Stomach (tissue), 8 donors: ENCODE measurements at regions not wholly inside any gene's neighbourhood (a gene's known extent, or its start where the extent isn't known, plus 50 kb on each side); places are given as distances from the start of the nearest gene placed in this dataset.

Source experiments
- DNase-seq, 2 donors: peaks; one replicate each; pipeline versions ENCODE4 v3.0.0 to v3.0.0-alpha.2; 2013 to 2019
- H3K27ac ChIP-seq, 5 donors: fragments of 200-600 bp in 4 of 5; sonication (generic) in 4 of 5; one replicate each; pipeline ENCODE4 v1.5.1; 2013 to 2019; ENCODE audit warnings: mild to moderate bottlenecking in 1 of 5, moderate library complexity in 1 of 5
- H3K27me3 ChIP-seq, 3 donors: fragments of 200-600 bp; sonication (generic); one replicate each; pipeline ENCODE4 v1.5.1; 2017 to 2019; ENCODE audit warnings: mixed run types in 1 of 3
- H3K36me3 ChIP-seq, 4 donors: fragments of 200-600 bp; sonication (generic); 1 replicate in 3 of 4; 2 replicates in 1 of 4; pipeline ENCODE4 v1.5.1; 2016 to 2019
- H3K4me1 ChIP-seq, 4 donors: fragments of 200-600 bp; sonication (generic); one replicate each; pipeline ENCODE4 v1.5.1; 2016 to 2019
- H3K4me3 ChIP-seq, 4 donors: fragments of 200-600 bp; sonication (generic) in 3 of 4; one replicate each; pipeline ENCODE4 v1.5.1; 2016 to 2019; ENCODE audit warnings: mild to moderate bottlenecking in 1 of 4
- H3K9me3 ChIP-seq, 4 donors: fragments of 200-600 bp; sonication (generic); one replicate each; pipeline ENCODE4 v1.5.1; 2016 to 2019
- EP300 ChIP-seq: sonication (generic); formaldehyde crosslinking; IDR thresholded peaks from one replicate; pipeline ENCODE4 v1.6.1; 2017; ENCODE audit warnings: antibody characterized with exemption
- POLR2A ChIP-seq, 4 donors: fragments of 450-650 bp; IDR thresholded peaks; one replicate each; pipeline ENCODE4 v1.6.1; 2016; ENCODE audit warnings: antibody characterized with exemption in 4 of 4, control low read depth in 2 of 4, mild to moderate bottlenecking in 1 of 4, moderate library complexity in 1 of 4
- POLR2AphosphoS5 ChIP-seq, 3 donors: sonication (generic); formaldehyde crosslinking; IDR thresholded peaks; one replicate each; pipeline ENCODE4 v1.6.1; 2016; ENCODE audit warnings: antibody characterized with exemption in 3 of 3
- WGBS, 5 donors: extraction: QIAGEN DNeasy Blood & Tissue Kit in 3 of 5; methylation state at CpG; one replicate each; pipeline versions ENCODE4 v1.1.5 to v1.1.7; 2013 to 2018; 5-methylcytosine and 5-hydroxymethylcytosine counted together
- intact Hi-C: fragments of 100-400 bp; cut with DNase I; formaldehyde crosslinking; loops from one replicate; pipeline ENCODE4 v1.15.1; 2023; ENCODE audit warnings: low total_unique reads
- TF ChIP-seq, protein P1 (sequence below), 7 experiments: fragments of 450-650 bp in 4 of 7; fragments of 200-600 bp in 3 of 7; sonication (generic) in 3 of 7; IDR thresholded peaks; one replicate each; pipeline ENCODE4 v1.5.1; 2016 to 2019; ENCODE audit warnings: antibody characterized with exemption in 7 of 7, control low read depth in 2 of 7, mild to moderate bottlenecking in 1 of 7
- donor health status: healthy with polysubstance abuse.
- donor health status: Bipolar disorder and iron deficiency.
- donor health status: healthy.

DNA sequence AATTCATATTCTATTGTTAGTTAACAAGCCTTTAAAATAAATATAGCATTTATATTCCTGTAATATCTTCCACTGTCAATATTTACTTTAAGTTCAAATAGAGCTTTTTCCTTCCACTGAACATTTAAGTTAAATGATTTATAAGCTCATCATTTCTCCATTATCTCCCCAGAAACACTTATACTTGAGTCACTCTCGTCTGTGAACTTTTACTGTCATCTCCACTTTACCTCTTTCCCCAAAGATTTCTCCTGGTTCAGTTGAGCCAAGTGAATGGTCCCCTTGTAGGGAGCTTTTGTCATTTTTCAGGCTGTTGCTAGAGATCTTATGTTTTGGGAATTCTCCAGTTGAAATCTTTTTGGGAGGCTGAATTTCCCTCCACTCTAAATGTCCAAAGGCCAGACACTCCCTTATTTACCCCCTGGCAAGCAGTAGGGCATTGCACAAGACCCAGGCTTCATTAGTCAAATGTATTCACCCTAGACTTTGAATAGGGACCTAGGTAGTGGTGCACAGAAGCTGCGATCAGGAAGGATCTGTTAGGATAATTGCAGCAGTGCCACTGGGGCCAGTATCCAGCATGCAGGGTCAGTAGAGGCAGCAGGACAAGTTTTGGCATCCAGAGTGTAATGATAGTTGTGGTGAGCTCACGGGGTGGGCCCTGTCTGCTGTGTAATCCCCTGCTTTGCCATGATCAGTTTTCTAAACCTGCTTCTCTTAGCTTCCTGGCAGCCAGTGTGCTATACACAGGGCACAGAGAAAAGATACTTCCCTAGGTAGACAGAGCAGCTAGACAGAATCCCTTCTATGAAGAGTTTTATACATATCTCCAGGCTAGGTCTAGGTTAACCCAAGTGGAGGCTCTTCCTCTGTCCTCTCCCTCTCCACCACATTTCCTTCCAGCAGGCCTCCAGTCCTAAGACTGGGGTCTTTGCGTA lies 356.5 kb upstream of the SLCO3A1 start:
- DNase-seq: peak; percentile 47 to 77
- Histone ChIP-seq H3K27me3 (no peaks in the 10 kb centered on the region), H3K36me3 (no peaks in the 10 kb centered on the region), H3K27ac (peak overlapping the region in 2 of 5 donors; percentile 6 to 52), H3K4me3 (no peak overlapping the region), H3K9me3 (no peaks in the 10 kb centered on the region), H3K4me1 (peaks cover 0 to 18% (median 11%) of the 10 kb centered on the region in 4 donors)
- peak in 1 of 3 donors; percentile 41 for TF ChIP-seq POLR2AphosphoS5 (IDR thresholded peaks at IDR 0.05)
- TF ChIP-seq, protein P1, sequence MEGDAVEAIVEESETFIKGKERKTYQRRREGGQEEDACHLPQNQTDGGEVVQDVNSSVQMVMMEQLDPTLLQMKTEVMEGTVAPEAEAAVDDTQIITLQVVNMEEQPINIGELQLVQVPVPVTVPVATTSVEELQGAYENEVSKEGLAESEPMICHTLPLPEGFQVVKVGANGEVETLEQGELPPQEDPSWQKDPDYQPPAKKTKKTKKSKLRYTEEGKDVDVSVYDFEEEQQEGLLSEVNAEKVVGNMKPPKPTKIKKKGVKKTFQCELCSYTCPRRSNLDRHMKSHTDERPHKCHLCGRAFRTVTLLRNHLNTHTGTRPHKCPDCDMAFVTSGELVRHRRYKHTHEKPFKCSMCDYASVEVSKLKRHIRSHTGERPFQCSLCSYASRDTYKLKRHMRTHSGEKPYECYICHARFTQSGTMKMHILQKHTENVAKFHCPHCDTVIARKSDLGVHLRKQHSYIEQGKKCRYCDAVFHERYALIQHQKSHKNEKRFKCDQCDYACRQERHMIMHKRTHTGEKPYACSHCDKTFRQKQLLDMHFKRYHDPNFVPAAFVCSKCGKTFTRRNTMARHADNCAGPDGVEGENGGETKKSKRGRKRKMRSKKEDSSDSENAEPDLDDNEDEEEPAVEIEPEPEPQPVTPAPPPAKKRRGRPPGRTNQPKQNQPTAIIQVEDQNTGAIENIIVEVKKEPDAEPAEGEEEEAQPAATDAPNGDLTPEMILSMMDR (IDR thresholded peaks at IDR 0.05): no peak
- TF ChIP-seq EP300: no peak
- TF ChIP-seq POLR2A (IDR thresholded peaks at IDR 0.05): no peak
- WGBS, 5 donors: 50 to 66% (median 62%) methylated on average over 4 of the region's 4 CpGs
- intact Hi-C loops: no loop called here

GRCh38 chr15:91498046-91498748 lies 355.3 kb upstream of the SLCO3A1 start:
- TF ChIP-seq POLR2A (IDR thresholded peaks at IDR 0.05): no peak
- TF ChIP-seq, protein P1 (IDR thresholded peaks at IDR 0.05): no peak
- TF ChIP-seq EP300: no peak
- TF ChIP-seq POLR2AphosphoS5 (IDR thresholded peaks at IDR 0.05): no peak
- intact Hi-C loops: no loop called here
- DNase-seq: peak in 1 of 2 donors; percentile 18
- Histone ChIP-seq H3K27me3 (no peaks in the 10 kb centered on the region), H3K36me3 (no peaks in the 10 kb centered on the region), H3K27ac (no peak overlapping the region), H3K9me3 (no peaks in the 10 kb centered on the region), H3K4me1 (peaks cover 0 to 18% (median 11%) of the 10 kb centered on the region in 4 donors), H3K4me3 (no peak overlapping the region)
- 56 to 65% (median 60%) methylated on average over 4 of the region's 4 CpGs for WGBS, 5 donors

DNA sequence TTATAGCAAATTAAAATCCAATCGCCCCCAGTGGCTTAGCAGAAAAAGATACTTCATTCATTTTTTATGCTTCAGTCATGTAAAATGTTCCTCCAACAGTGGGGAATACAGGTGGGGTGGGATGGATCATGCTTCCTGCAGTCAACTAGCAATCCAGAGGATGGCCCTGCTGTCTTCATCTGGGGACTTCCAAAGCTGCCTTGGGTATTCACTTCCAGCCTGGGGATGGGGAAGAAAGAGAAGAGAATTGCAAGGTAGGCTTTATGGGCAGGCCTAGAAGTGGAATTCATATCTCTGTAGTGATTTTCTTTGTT lies 354.8 kb upstream of the SLCO3A1 start:
- intact Hi-C loops: no loop called here
- TF ChIP-seq, protein P1 (IDR thresholded peaks at IDR 0.05): no peak
- TF ChIP-seq EP300 (no peak), POLR2AphosphoS5 (IDR thresholded peaks at IDR 0.05) (no peak), POLR2A (IDR thresholded peaks at IDR 0.05) (no peak)
- H3K4me3 ChIP-seq: no peak overlapping the region
- no peaks in the 10 kb centered on the region for H3K27me3 ChIP-seq
- H3K36me3 ChIP-seq: no peaks in the 10 kb centered on the region
- no peak overlapping the region for H3K27ac ChIP-seq
- no peaks in the 10 kb centered on the region for H3K9me3 ChIP-seq
- DNase-seq: no peak
- 83 to 97% (median 92%) methylated on average over 1 of the region's 1 CpG for WGBS, 5 donors
- H3K4me1 ChIP-seq: peaks cover 0 to 18% (median 11%) of the 10 kb centered on the region in 4 donors

GRCh38 chr15:91499774-91500383 lies 353.6 kb upstream of the SLCO3A1 start:
- Histone ChIP-seq H3K4me3 (no peak overlapping the region), H3K4me1 (peaks cover 0 to 18% (median 11%) of the 10 kb centered on the region in 4 donors), H3K27ac (no peak overlapping the region), H3K36me3 (no peaks in the 10 kb centered on the region), H3K27me3 (no peaks in the 10 kb centered on the region), H3K9me3 (no peaks in the 10 kb centered on the region)
- TF ChIP-seq POLR2AphosphoS5 (IDR thresholded peaks at IDR 0.05): no peak
- TF ChIP-seq, protein P1 (IDR thresholded peaks at IDR 0.05): no peak
- no peak for TF ChIP-seq EP300
- no peak for TF ChIP-seq POLR2A (IDR thresholded peaks at IDR 0.05)
- intact Hi-C loops: no loop called here
- WGBS, 5 donors: 86 to 93% (median 91%) methylated on average over 5 of the region's 5 CpGs
- no peak for DNase-seq
